ENCODE measurements at regions not wholly inside any gene's neighbourhood (a gene's known extent, or its start where the extent isn't known, plus 50 kb on each side); places are given as distances from the start of the nearest gene placed in this dataset.

DNA sequence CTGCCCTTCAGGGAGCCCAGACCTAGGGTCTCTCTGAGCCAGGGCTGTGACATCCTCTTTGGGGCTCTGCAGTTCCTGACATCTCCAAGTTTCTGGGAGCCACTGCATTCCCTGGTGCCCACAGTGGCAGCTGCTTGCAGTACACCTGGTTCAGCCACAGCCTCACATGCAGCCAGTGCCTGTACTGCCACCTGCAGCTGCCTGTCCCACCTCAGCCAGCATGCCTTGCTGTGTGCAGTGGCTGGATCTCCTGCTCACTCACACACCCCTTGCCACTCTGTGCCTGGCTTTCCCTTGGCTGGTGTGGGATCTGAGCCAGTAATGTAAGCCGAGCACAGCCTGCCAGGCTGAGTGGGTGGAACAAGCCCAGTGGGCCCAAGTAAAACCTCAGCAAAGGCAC is 1288.7 kb downstream of the CNTNAP5 start:
- ChIA-PET SMC1A (ENCODE audit: uncharacterized antibody, unreplicated experiment) (no interaction called here), CTCF (interaction anchor here (1.0 kb wide), 1 partner anchor 34 kb away, joined by 3 read pairs; no protein-coding TSS in a partner anchor), POLR2A (no interaction called here), RAD21 (ENCODE audit: unreplicated experiment) (no interaction called here)
- no peak overlapping the region for H3K4me3 ChIP-seq
- ATAC-seq (no peak), FAIRE-seq (no peak), DNase-seq (ENCODE audit: low read depth, low spot score) (no peak)
- no peaks in the 10 kb centered on the region for H3K4me1 ChIP-seq (ENCODE audit: control insufficient read depth, insufficient read depth, low read length)
- no peaks in the 10 kb centered on the region for H3K36me3 ChIP-seq (ENCODE audit: control insufficient read depth in 2 of 2, insufficient read depth in 2 of 2, low read length in 1 of 2)
- H3K27me3 ChIP-seq (replicated peaks in 1 of 2; ENCODE audit: control insufficient read depth in 2 of 2, insufficient read depth in 2 of 2, low read length in 1 of 2) = no peaks in the 10 kb centered on the region
- intact Hi-C loops (cut with micrococcal nuclease; ENCODE audit: unreplicated experiment) = no loop called here
- H4K20me1 ChIP-seq (ENCODE audit: control insufficient read depth, insufficient read depth) = no peaks in the 10 kb centered on the region
- no peaks in the 10 kb centered on the region; the same call in 2 of the 3 replicates for H3K9me3 ChIP-seq (replicated peaks; ENCODE audit: control insufficient read depth, insufficient read depth, low read length)
- in situ Hi-C loops (cut with MboI) = no loop called here
- H3K4me2 ChIP-seq (ENCODE audit: control insufficient read depth, insufficient read depth) = no peak overlapping the region
- no TSS peak for BruUV-seq (replicated peaks)
- H2AFZ ChIP-seq (ENCODE audit: control insufficient read depth, low read depth, low read length) = no peak overlapping the region
- WGBS (ENCODE audit: insufficient coverage, insufficient replicate concordance, low lambda C conversion rate, missing lambda C conversion rate) = 53% methylated on average over 1 of the region's 1 CpG
- no peaks in the 10 kb centered on the region for H3K79me2 ChIP-seq (ENCODE audit: control insufficient read depth, insufficient read depth, low read length)
- no peak overlapping the region for H3K27ac ChIP-seq (ENCODE audit: control insufficient read depth, insufficient read depth)
- no peak overlapping the region for H3K9ac ChIP-seq (ENCODE audit: control insufficient read depth, insufficient read depth, low read length)
- no peak for TF ChIP-seq EP300 (IDR thresholded peaks at IDR 0.05; ENCODE audit: borderline replicate concordance in 1 of 2, control insufficient read depth in 1 of 2, low read depth in 2 of 2, low read length in 2 of 2)
- no peak for TF ChIP-seq MEF2B (IDR thresholded peaks at IDR 0.05; ENCODE audit: partially characterized antibody, poor library complexity, severe bottlenecking)
- TF ChIP-seq SMARCA5 (IDR thresholded peaks at IDR 0.05) = no peak
- TF ChIP-seq TARDBP (IDR thresholded peaks at IDR 0.05; ENCODE audit: borderline replicate concordance) = no peak
- TF ChIP-seq YY1 (IDR thresholded peaks at IDR 0.05; ENCODE audit: low read depth, low read length) = no peak
- no peak for TF ChIP-seq CEBPB (IDR thresholded peaks at IDR 0.05; ENCODE audit: borderline replicate concordance in 1 of 2, low read depth in 2 of 2, low read length in 2 of 2)
- no peak for TF ChIP-seq LARP7 (IDR thresholded peaks at IDR 0.05)
- TF ChIP-seq E4F1 (IDR thresholded peaks at IDR 0.05; ENCODE audit: borderline replicate concordance, partially characterized antibody) = no peak
- TF ChIP-seq ESRRA (IDR thresholded peaks at IDR 0.05; ENCODE audit: low read length) = no peak
- no peak for TF ChIP-seq POU2F2 (IDR thresholded peaks at IDR 0.05; ENCODE audit: borderline replicate concordance, low read depth, low read length)
- TF ChIP-seq KAT2A (conservative IDR thresholded peaks at IDR 0.05; ENCODE audit: control insufficient read depth, low read depth, low read length) = no peak
- no peak for TF ChIP-seq NFYA (IDR thresholded peaks at IDR 0.05; ENCODE audit: borderline replicate concordance, low read depth, low read length)
- no peak for TF ChIP-seq MEF2A (IDR thresholded peaks at IDR 0.05; ENCODE audit: insufficient read depth, low read depth, low read length)
- TF ChIP-seq, protein P1, sequence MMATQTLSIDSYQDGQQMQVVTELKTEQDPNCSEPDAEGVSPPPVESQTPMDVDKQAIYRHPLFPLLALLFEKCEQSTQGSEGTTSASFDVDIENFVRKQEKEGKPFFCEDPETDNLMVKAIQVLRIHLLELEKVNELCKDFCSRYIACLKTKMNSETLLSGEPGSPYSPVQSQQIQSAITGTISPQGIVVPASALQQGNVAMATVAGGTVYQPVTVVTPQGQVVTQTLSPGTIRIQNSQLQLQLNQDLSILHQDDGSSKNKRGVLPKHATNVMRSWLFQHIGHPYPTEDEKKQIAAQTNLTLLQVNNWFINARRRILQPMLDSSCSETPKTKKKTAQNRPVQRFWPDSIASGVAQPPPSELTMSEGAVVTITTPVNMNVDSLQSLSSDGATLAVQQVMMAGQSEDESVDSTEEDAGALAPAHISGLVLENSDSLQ (IDR thresholded peaks at IDR 0.05) = no peak
- TF ChIP-seq, protein P2, sequence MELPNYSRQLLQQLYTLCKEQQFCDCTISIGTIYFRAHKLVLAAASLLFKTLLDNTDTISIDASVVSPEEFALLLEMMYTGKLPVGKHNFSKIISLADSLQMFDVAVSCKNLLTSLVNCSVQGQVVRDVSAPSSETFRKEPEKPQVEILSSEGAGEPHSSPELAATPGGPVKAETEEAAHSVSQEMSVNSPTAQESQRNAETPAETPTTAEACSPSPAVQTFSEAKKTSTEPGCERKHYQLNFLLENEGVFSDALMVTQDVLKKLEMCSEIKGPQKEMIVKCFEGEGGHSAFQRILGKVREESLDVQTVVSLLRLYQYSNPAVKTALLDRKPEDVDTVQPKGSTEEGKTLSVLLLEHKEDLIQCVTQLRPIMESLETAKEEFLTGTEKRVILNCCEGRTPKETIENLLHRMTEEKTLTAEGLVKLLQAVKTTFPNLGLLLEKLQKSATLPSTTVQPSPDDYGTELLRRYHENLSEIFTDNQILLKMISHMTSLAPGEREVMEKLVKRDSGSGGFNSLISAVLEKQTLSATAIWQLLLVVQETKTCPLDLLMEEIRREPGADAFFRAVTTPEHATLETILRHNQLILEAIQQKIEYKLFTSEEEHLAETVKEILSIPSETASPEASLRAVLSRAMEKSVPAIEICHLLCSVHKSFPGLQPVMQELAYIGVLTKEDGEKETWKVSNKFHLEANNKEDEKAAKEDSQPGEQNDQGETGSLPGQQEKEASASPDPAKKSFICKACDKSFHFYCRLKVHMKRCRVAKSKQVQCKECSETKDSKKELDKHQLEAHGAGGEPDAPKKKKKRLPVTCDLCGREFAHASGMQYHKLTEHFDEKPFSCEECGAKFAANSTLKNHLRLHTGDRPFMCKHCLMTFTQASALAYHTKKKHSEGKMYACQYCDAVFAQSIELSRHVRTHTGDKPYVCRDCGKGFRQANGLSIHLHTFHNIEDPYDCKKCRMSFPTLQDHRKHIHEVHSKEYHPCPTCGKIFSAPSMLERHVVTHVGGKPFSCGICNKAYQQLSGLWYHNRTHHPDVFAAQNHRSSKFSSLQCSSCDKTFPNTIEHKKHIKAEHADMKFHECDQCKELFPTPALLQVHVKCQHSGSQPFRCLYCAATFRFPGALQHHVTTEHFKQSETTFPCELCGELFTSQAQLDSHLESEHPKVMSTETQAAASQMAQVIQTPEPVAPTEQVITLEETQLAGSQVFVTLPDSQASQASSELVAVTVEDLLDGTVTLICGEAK (IDR thresholded peaks at IDR 0.05; ENCODE audit: borderline replicate concordance) = no peak

Data from GM12878 (cell line).